A673 (cell line): ENCODE measurements at regions not wholly inside any gene's neighbourhood (a gene's known extent, or its start where the extent isn't known, plus 50 kb on each side); places are given as distances from the start of the nearest gene placed in this dataset.

Experiments
- CTCF ChIP-seq: fragments of 300-800, 200-600 bp; sonication (generic); conservative IDR thresholded peaks from 2 replicates; pipeline ENCODE4 v1.5.1; 2017; ENCODE audit warnings: low read depth, mild to moderate bottlenecking, antibody characterized with exemption, low read length, moderate library complexity, mixed read lengths
- EZH2 ChIP-seq: fragments of 200-600 bp; sonication (generic); IDR thresholded peaks from 2 replicates; pipeline ENCODE4 v1.6.1; 2017; ENCODE audit warnings: borderline replicate concordance, low read depth, mild to moderate bottlenecking, mixed read lengths, antibody characterized with exemption, low read length; ENCODE audit not compliant: poor library complexity, severe bottlenecking

- TF ChIP-seq CTCF (no peak), EZH2 (no peak)
Observed at GRCh38 chr18:76570856-76571255, 75.8 kb upstream of the ZNF516 start.
